Endothelial cell of hepatic sinusoid (primary cell): ENCODE measurements at regions not wholly inside any gene's neighbourhood (a gene's known extent, or its start where the extent isn't known, plus 50 kb on each side); places are given as distances from the start of the nearest gene placed in this dataset.

ENCODE experiments used
- in situ Hi-C: cut with HindIII; loops from 2 replicates; pipeline ENCODE4 v1.10.0; 2017; ENCODE audit warnings: low sequenced_read_pairs

GRCh38 chr13:84542348-84542747, 660.1 kb upstream of the SLITRK1 start:
- in situ Hi-C loops = no loop called here

DNA sequence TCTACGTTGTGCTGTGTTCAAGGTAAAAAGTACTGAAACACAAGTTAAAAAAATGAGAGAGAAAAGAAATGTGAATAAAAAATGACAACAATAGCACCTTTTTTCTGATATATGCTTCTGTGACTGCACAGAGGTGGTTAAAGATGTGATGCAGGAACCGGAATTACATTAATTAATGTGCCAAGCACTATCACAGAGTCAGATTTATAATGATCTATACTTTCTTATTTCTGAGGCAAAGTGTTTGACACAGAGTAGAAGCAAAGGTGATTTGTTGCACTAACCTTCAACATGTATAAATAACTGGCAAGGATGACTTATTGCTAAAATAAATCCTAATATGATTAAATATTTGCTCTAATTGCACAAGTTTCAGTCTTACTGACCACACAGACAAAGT, 654.6 kb upstream of the SLITRK1 start:
- in situ Hi-C loops = no loop called here

DNA sequence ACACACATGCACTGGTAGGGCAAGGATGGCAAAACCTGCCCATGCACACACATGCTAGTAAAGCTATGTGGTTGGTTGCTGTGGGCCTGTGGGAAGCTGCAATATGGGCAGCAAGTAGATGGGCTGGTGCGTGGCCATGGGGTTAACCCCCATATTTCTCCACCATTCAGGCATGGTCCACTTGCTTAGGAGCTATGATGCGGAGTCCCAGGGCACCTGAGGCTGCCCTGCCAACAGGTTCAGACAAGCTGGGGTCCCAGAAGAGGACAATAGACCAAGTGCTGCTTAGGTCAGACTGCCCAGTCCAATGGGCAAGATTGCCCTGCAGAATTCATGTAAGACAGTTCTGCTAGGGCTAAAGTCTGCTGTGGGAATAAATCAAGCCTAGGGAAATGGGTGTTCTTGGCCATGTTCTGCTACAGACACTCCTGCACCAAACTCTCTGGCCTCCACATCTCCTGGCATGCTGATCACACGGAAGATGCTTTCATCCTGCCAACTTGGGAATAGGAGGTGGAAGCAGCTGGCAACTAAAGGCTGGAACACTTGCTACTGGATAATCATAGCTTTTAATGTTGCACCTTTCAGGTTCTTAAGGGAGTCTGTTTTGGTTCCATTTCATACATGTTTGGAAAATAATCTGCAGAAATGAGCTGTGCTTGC, 646.3 kb upstream of the SLITRK1 start:
- in situ Hi-C loops = no loop called here

DNA sequence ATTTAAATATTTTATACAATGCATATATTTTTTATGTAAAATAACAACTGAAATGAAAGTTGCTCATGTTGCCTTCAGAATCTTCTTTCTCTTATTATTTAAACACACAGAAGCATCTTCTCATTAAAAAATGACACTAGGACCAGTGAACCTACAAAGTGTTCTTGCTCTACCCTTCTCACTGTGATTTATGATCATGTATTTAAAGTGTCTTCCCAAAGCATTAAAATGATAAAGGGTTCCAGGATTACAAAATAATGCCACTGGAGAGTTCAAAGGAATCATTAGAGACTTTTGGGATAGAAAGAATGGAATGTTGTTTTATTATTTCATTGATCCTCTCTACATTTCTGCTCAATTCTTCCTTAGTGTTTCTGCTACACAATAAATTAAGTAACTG, 643.6 kb upstream of the SLITRK1 start:
- in situ Hi-C loops = no loop called here

DNA sequence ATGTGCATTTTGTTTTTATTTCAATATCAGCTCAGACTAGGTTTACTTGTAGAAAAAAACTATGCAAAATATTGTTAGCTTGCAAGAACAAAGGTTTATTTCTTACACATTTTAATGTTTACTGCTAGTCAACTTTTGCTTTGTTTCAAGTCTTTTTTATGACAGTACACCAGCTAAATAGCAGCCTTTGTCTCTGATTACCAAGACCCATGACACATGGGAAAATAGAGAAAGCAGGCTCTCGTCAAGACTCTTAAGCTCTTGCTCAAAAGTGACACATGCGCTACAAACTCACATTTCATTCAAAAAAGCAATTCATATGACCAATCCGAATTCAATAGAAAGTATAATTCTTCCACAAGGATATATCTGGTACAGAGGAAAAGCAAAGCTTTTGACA, 642.3 kb upstream of the SLITRK1 start:
- in situ Hi-C loops = no loop called here

DNA sequence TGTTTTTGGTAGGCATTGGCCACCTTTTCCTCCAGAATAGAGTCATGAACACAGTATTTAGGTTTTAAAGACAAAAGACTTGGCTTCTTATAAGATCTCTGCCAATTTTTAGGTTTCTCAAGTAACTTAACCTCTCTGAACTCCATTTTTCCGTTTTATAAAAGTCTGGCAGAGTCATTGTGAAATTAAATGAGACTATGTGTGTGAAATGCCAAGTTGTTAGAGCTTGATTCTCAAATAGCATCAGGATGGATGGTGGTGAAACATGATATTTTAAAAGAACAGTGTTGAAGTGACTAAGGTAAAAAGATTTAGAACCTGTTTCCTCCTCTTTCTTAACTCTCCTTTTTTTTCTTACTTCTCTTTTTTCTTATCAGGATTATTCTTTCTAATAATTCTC, 617.7 kb upstream of the SLITRK1 start:
- in situ Hi-C loops = no loop called here

GRCh38 chr13:84497613-84498012, 615.3 kb upstream of the SLITRK1 start:
- in situ Hi-C loops = no loop called here

DNA sequence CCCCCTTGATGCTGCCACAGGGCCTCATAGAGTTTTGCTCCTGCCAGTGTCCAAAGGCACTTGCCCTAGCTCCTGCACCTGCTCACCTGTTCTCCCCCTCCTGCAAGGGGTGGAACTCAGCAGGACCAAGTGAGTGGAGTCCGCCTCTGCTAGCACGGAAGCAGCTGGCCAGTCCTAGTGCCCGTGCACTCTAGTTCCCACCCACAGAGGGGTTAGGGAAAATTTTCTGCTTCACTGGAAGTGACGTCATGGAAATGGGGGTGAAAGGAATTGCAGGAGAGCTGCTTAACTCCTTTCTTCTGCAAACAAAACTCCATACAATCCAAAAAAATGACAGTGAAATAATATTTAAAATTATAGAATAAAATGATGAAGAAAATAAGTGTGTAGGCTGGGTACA, 609.7 kb upstream of the SLITRK1 start:
- in situ Hi-C loops = no loop called here

DNA sequence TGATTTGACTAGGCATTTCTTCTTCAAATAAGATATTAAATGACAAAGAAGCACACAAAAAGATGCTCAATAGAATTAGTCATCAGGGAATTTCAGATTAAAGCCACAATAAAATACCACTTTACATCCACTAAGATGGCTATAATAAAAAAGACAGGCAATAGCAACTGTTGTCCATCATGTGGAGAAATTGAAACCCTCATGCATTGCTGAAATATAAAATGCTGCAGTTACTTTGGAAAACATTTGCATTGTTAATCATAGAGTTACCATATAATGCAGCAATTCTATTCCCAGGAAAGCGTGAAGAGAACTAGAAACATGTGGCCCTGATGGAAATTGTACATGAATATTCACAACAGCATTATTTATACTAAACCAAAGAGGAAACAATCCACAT, 605.5 kb upstream of the SLITRK1 start:
- in situ Hi-C loops = no loop called here

DNA sequence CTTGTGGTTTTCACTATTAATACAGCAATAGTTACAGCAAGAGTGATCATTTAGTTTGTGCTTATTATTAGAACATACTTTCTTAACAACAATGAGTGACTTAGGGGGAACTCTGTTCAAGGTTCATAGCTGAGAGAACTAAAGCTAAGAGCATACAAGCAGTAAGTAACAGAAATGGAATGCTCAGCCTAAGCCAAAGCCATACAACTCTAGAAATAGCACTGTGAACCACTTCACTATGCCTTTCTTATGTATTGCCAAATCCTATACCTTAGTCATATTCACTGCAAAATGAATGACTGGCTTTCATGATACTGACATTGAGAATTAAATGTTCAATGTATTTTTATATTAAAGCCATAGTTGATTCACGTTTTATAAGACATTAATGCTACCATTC, 599.7 kb upstream of the SLITRK1 start:
- in situ Hi-C loops = no loop called here

DNA sequence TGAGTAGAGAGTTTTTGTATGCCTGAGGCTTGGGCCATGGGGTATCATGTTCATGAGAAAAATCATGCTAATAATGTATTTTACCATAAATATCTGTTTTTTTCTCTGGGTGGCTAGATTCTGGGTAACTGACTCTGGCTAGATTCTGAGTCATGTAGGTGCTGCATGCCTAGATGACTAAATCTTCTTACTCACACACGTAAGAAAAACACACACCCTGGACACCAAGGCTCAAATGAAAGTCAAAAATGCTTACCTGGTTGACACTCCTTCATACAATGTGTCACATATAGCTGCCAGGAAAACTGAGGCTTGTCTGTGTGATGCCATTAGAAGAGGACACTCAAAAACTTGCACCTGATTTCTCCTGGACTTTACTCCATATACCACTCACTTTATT, 597.4 kb upstream of the SLITRK1 start:
- in situ Hi-C loops = no loop called here

DNA sequence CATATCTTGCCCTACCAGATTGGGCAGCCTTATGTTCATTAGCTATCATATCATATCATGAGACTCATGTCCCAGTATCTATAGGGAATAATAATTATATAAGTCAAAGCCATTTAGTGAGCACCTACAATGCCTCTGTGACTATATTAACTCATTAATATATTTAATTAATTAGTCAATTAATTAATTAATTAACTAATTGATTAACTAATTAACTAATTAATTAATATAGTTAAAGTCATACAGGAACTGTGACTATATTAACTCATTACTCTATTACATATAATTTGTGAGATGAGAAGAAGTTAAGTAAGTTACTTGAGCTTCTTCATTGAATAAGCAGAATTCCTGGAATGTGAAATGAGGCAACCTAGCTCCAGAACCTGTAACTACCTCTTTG, 588.3 kb upstream of the SLITRK1 start:
- in situ Hi-C loops = no loop called here

GRCh38 chr13:84466461-84466860, 584.2 kb upstream of the SLITRK1 start:
- in situ Hi-C loops = no loop called here

DNA sequence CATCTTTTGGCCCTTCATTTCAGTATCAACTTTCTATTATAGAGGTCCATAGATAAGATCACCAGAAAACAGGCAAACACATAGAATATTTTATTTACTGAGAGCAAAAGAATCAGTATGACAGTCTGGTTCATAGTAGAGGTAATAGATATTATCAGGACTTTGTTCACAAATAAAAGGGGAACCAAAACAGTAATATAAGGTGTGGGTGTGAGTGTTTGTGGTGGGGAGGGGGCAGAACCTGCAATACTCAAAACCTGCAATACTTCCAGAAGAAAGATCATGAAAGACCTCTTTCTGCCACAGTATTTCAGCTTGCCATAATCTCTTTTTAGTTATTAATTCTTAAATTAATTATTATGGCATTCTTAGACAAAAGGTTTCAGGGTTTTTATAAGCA, 578.7 kb upstream of the SLITRK1 start:
- in situ Hi-C loops = no loop called here

- in situ Hi-C loops = no loop called here
Measured at GRCh38 chr13:84455143-84455905, 573.0 kb upstream of the SLITRK1 start.

GRCh38 chr13:84447640-84447978, 565.3 kb upstream of the SLITRK1 start:
- in situ Hi-C loops = no loop called here

DNA sequence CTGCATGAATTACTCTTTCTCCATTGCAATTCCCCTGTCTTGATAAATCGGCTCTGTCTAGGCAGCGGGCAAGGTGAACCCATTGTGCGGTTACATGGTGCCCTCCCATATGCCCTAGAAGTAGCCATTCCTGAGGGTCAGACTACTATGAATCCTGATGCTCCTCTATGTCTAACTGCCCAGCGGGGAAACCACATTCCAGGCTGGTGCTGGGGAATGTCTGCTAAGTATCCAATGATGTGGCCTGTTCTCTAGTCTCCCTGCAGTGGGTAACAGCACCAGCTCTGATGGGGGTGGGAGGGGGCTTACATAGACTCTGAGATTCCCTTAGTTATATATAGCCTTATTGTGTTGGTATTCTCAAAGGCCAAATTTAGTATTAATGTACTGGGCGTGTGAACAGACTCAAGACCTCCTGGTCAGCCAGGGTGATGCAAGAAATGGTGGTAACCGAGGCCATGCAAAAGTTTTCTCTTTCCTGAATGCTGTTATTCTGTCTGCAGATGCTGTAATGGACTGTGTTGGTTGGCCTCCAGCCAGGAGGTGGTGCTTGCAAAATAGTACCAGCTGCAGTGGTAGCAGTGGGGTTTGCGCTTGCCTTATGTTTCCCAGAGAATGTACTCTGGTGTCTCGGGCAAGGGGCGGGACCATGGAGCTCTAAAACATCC, 564.8 kb upstream of the SLITRK1 start:
- in situ Hi-C loops = no loop called here

- in situ Hi-C loops = no loop called here
Measured at GRCh38 chr13:84445776-84446175, 563.5 kb upstream of the SLITRK1 start.

DNA sequence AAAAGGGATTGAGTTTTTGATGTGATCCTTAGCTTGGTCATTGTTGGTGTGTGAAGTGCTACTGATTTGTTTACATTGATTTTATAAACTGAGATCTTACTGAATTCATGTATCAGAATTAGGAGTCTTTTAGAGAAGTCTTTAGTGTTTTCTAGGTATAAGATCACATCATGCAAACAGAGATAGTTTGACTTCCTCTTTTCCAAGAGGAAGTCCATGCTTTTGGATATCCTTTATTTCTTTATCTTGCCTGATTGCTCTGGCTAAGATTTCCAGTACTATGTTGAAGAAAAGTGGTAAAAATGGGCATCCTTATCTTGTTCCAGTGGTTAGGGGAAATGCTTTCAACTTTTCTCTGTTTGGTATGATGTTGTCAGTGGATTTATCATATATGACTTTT, 561.2 kb upstream of the SLITRK1 start:
- in situ Hi-C loops = no loop called here

DNA sequence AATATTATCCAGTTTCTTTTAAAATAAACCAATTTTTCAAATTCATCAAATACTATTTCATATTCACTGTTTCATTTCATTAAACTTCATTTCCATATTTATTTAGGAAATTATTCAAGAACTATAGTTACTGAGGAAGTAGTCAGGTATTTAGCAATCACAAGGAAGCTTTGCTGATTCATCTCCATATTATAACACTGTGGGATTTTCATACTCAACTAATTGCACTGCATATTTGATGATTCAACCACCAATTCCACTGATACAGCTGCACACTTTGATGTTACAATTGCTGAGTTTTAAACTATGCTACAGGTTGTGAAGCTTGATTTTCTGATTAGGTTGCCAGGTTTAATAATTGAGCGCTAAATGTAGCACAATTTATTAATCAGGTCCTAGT, 556.8 kb upstream of the SLITRK1 start:
- in situ Hi-C loops = no loop called here

DNA sequence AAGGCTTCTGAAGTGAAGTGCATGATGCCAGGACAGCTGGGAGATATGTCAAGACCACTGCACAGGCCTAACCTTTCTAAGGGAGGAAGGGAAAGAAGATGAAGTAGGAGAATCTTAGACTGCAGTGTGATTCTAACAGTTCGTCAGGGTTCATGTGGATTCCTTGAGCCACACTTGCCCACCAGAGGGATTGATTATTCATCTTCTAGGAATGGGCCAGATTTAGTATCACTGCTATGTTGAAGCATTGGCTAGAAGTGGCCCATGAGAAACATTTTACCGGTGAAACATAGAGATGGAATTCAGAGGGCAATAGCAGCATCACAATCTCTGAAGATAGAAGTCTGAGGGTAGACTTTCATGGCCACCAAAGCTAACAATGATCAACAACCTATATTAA, 550.8 kb upstream of the SLITRK1 start:
- in situ Hi-C loops = no loop called here

- in situ Hi-C loops = no loop called here
Measured at GRCh38 chr13:84431646-84432045, 549.4 kb upstream of the SLITRK1 start.
